NCI-H748 (cell line): ENCODE measurements at regions not wholly inside any gene's neighbourhood (a gene's known extent, or its start where the extent isn't known, plus 50 kb on each side); places are given as distances from the start of the nearest gene placed in this dataset.

Source experiments
- DNase-seq: peaks from one replicate; lab custom pipeline; 2025; ENCODE audit not compliant: unreplicated experiment; lab: John Stamatoyannopoulos, UW

DNA sequence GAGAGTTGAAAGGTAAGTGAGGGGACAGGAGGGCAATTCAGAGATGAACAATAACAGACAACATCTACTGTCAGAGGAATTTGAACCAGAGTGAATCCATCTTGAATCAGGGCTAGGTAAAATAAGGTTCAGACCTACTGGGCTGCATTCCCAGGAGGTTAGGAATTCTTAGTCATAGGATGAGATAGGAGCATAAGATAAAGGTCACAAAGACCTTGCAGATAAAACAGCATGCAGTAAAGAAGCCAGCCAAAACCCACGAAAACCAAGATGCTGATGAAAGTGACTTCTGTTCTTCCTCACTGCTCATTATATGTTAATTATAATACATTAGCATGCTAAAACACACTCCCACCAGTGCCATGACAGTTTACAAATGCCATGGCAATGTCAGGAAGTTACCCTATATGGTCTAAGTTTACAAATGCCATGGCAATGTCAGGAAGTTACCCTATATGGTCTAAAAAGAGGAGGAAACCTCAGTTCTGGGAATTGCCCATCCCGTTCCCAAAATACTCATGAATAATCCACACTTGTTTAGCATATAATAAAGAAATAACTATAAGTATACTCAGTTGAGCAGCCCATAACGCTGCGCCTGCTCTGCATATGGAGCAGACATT lies 248.5 kb downstream of the HAO1 start:
- no peak for DNase-seq

DNA sequence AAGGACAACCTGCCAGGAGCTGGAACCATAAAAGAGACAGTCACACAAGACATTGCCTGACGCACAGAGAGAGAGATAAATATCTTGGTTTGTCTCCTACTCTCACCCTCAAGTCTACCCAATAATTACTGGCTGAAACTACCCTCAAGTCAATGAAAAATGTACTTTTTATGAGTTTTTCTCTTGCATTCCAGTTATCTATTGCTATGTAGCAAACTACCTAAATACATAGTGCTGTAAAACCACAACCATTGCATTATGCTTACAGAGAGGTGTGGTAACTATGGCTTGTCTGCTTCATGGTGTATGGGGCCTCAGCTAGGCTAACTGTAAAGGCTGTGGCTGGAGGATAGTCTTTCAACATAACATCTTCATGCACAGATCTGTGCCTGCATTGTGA lies 247.8 kb downstream of the HAO1 start:
- DNase-seq, result no peak

DNA sequence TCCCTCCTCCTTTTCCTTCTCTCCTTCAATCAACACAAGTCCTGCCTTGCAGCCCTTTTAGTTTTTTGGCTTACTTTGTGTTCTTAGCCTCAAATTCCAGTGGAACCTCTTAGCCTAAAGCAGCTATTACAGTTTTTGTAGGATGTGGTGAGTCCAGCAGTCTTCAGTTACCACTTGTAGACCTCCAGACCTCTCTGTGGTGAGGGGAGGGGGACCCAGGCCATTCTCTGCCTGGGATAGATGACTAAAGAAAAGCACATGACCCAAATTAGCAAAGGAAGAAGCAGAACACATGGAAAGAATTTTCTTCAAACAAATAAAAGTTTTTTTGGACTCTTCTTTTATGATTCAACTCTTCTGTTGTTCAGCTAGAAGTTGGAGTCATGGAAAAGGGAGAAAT lies 246.5 kb downstream of the HAO1 start:
- DNase-seq, result no peak

DNA sequence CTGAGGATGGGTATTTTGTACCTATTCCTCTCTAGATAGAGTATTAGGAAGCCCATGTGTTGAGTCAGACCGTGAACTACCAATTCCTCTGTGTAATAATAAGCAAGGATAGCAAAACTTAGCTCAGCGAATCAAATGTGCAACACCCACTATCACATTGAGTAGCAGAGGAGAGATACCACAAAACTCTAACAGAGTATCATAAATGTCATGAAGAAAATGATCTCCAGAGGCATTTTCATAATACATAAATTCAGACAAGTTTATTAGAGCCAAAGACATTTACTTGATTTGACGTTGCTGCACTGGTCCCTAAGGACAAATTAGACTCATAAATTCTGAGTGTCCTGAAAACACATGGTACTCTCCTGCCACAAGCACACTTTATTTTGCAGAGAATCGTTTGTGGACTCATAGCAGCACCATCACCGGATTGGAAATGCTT lies 245.2 kb downstream of the HAO1 start:
- no peak for DNase-seq

DNA sequence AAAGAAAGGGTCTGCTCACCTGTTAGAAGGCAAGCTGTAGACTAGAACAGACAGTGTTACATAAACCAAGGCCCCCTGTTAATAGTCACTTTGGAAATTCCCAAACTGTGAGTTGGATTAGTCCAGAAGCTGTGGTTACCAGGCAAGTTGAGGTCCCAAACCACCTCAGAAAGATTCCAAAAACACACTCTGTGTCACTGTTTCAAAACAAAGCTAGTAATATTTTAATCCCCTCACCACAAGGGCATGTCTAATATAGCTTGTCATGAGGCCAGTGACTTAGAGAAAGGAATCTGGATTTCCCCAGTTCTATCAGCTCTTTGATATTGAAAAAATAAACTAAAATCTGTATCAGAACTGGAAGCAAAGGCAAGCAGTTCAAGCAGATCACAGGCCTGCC lies 244.6 kb downstream of the HAO1 start:
- DNase-seq, result no peak

DNA sequence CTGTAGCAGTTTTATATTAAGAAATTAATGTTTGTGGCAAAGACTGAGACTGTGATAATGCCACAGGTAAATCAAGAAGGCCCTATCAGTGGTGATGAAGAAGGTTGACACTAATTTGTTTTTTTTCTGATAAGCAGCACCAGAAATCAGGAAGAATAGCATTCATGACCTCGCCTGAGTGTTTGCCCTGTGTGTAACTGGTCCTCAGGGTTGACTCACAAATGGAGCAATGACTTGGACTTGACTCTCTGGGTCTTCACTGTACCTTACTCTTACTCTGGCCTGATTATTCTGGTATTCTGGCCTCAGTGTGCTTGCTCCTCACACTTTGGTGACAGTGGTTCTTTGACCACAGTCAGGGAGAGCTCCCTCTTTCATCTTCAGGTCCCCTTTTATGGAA lies 243.9 kb downstream of the HAO1 start:
- no peak for DNase-seq

DNA sequence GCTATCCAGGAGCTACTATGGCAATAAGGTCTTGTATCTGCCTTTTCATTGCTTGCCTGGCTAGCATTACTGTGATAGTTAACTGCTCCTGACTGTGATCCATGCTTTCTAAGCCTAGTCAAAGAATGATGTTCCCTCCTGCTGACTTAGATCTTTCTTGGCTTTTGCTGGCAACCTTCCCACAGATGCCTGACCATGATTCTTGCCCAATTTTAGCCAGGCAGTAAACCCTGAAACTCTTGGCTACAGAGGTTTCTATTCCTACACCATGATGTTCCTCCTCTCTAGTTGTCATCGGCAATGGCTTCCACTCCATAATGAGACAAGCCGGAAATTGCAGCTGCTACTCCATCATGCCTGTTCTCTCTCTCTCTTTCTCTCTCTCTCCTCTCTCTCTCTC lies 238.1 kb downstream of the HAO1 start:
- DNase-seq, result peak; percentile 53

DNA sequence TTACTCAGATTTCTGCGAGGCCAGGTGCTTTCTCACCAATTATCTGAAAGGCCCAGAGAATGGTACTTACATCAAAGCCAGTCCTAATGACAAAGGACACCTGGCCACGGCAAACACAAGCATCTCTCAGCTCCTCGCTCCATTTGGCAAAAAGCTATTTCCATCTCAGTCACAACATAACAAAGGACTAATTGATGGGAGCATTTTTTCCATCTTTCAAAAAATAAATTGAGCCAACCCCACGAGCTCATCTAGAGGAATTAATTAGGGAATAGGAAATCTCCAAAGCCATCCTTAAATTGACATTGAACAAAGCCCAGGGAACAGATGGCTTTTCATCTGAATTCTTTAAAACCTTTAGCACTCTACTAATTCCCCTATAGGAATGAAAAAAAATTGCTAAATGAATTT lies 236.7 kb downstream of the HAO1 start:
- DNase-seq, result peak; percentile 100

GRCh38 chr20:7703996-7704395 lies 236.3 kb downstream of the HAO1 start:
- peak; percentile 92 for DNase-seq

DNA sequence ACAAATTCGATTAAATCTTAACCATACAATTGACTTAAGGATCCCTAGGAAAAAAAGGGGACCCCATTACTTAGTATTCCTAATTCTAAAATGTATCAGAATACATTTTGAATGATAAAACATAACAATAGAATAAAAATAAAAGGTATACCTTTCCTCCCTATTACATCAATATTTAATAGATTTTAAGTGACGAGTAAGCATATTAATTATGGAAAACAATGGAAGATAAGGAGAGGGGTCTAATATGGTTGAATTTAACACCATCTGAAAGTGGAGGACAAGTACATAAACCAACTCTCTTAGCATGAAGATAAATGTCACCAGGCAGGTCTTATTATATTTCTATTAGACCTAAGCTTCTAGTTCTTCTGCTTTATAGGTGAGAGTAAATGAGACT lies 232.1 kb downstream of the HAO1 start:
- no peak for DNase-seq

DNA sequence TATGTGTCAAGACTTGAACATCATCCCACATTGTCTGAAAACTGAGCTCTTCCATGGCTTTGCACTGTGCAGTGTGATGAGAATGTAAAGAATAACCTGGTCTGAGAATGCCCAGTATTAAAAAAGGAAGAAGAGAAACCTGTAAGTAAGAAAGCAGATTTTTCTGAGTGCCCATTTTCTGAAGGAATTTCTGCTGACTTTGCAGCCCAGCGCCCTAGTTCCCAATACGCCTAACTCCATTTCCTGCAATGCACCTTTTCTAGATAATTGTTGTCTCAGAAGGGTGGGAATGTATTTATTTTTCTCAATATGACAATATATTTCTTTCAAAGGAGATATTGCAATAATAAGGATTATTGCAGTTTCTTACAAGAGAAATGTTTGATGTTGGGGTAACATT lies 231.5 kb downstream of the HAO1 start:
- no peak for DNase-seq

- no peak for DNase-seq
These were observed 229.8 kb downstream of the HAO1 start for GRCh38 chr20:7710440-7710839.

- DNase-seq, result no peak
These were observed 227.6 kb downstream of the HAO1 start for GRCh38 chr20:7712661-7713060.

- no peak for DNase-seq
These were observed 225.7 kb downstream of the HAO1 start for GRCh38 chr20:7714549-7714948.

DNA sequence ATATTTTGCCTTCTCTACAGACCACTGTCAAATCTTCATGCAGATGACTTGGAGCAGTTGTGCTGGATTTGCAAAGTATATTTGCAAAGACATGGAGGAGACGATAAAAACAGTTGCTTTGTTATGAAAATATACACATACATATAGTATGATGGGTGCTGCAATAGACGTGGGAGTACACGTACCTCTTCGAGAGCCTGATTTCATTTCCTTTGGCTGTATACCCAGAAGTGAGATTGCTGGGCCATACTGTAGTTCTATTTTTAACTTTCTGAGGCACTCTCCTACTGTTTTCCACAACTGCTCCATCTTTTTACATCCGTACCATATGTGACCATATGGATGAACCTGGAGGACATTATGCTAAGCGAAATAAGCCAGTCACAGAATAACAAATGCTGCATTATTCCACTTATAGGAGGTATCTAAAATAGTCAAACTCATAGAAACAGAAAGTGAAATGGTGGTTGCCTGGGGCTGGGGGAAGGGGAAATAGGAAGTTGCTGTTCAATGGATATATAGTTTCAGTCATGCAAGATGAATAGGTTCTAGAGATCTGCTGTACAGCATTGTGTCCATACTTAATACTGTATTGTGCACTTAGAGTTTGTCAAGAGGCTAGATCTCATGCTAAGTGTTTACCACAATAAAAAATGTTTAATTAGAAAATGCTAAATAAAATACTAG lies 223.8 kb downstream of the HAO1 start:
- DNase-seq, result no peak

GRCh38 chr20:7722564-7722963 lies 217.7 kb downstream of the HAO1 start:
- no peak for DNase-seq

DNA sequence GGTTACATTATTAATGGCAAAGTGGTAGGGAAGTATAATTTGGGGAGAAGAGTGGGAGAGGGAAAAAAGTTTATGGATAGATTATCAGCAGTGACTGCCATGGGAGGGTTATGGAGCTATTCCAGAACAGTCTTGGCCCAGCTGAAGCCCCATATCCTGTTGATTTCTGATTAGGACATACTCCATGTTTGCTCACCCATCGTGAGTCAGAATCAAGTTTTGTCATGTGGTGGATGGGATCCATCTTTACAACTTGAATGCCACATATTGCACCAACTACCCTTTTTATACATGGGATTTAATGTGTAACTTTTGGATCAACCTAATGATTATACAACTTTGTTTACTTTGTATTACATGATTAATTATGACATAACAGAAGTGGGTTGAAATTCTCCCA lies 217.0 kb downstream of the HAO1 start:
- DNase-seq, result no peak

GRCh38 chr20:7728338-7728737 lies 211.9 kb downstream of the HAO1 start:
- no peak for DNase-seq

- DNase-seq, result no peak
These were observed 206.0 kb downstream of the HAO1 start for GRCh38 chr20:7734216-7734615.

GRCh38 chr20:7736336-7736735 lies 203.9 kb downstream of the HAO1 start:
- no peak for DNase-seq

- DNase-seq, result no peak
These were observed 198.4 kb downstream of the HAO1 start for GRCh38 chr20:7741866-7742265.

DNA sequence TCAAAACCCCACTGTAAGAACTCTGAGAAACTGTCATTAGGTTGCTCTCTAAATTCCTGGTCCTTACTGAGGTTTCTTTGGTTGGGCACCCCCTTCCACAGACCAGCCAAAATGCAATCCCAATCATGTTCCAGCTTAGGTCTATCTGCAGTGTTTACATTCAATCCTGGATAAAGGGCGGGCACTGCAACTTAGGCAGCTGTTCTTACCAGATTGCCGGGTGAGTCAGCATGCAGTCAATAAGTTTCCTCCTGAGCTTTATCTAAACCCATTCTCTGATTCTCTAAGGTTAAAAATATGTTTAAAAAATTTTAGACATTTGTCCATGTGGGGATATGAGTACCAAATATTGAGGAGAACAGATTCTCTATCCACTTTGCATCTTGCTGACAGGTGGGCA lies 197.8 kb downstream of the HAO1 start:
- peak; percentile 61 for DNase-seq

DNA sequence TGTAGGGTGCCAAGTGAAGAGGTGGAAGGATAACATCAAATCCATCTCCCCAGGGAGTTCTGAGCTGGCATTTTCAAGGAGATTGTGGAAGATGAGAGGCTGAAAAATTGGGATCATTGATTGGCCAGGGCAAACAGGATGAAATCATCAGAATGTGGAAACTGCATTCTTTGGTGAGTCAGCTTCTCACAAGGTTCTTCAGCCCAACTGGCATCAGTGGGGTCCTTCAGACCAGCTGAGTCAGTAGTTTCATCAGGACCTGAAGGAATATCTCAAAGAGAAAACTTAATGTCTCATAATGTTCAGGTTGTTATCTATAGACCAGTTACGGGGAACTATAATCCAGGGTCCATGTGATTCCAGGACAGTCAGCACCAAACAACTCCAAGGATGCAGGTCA lies 195.8 kb downstream of the HAO1 start:
- DNase-seq, result no peak
